ENCODE measurements at regions not wholly inside any gene's neighbourhood (a gene's known extent, or its start where the extent isn't known, plus 50 kb on each side); places are given as distances from the start of the nearest gene placed in this dataset.

DNA sequence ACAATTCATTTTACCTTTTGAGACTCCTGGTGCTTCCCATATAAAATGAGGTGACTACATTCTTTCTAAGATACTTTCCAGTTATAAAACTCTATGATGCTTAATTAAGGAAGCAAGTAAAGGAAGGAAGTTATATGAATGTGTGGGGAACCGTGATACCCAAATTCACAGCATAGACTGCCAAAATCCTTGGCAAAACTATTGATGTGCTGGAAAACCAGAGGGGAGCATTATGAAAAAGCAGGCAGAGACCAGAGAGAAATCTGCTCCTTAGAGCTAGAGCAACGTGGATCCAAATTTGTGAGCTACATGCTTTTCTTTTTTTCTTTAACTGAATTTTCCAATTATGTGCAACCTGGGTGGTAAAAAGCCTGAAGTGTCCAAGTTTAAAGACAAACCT, 201.4 kb upstream of the USP25 start:
- Histone ChIP-seq H3K9me3 (ENCODE audit: control insufficient read depth, low read depth, low read length) (no peaks in the 10 kb centered on the region), H3K36me3 (ENCODE audit: control insufficient read depth, insufficient read depth, low read length) (no peaks in the 10 kb centered on the region), H3K4me3 (ENCODE audit: low read length) (no peak overlapping the region), H3K27me3 (ENCODE audit: control insufficient read depth, insufficient read depth, low read length) (no peaks in the 10 kb centered on the region), H3K27ac (ENCODE audit: low read length) (no peak overlapping the region), H3K4me1 (ENCODE audit: control insufficient read depth, insufficient read depth, low read length) (no peaks in the 10 kb centered on the region)
- no peak for DNase-seq
- WGBS (ENCODE audit: insufficient coverage, low lambda C conversion rate), result 80% methylated on average over 1 of the region's 2 CpGs

DNA sequence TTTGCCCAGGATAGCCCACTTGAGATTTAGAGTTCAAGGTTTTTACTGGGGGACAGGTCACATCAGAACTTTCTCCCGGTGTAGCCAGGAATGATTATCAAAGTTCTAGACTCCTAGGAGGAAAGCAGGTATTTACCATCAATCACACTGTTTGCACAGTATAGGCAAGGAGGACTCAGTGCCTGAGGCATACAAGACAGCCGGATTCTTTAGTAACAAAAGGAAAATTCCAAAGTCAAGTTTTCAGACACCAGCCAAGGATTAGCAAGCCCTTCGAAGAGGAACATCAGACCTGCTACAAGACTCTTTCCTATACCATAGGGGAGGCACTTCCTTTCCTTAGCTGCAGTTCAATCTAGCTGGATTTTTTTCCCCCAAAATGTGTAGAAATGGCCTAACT, 197.8 kb upstream of the USP25 start:
- no peak overlapping the region for H3K4me3 ChIP-seq (ENCODE audit: low read length)
- H3K36me3 ChIP-seq (ENCODE audit: control insufficient read depth, insufficient read depth, low read length), result no peaks in the 10 kb centered on the region
- H3K27me3 ChIP-seq (ENCODE audit: control insufficient read depth, insufficient read depth, low read length), result no peaks in the 10 kb centered on the region
- H3K9me3 ChIP-seq (ENCODE audit: control insufficient read depth, low read depth, low read length), result no peaks in the 10 kb centered on the region
- WGBS (ENCODE audit: insufficient coverage, low lambda C conversion rate), result 60% methylated on average over 1 of the region's 3 CpGs
- no peak for DNase-seq
- no peaks in the 10 kb centered on the region for H3K4me1 ChIP-seq (ENCODE audit: control insufficient read depth, insufficient read depth, low read length)
- H3K27ac ChIP-seq (ENCODE audit: low read length), result no peak overlapping the region

DNA sequence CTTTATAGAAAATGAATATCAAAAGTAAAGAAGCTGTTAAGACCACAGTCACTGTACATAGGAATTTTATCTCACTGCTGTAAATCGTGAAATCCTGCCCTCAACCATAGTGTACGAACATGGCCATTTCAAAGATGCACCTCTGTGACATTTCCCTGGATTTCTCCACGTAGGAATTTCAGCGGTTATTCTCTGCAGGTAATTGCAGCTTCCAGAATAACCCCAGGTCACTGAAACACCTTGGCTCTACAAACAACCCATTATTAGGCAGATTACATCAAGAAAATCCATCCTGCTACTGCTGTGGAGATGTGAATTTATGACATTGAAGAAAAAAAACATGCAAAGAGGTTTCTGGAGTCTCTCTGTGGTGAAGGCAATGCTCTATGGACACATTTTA, 196.2 kb upstream of the USP25 start:
- Histone ChIP-seq H3K27ac (ENCODE audit: low read length) (no peak overlapping the region), H3K27me3 (ENCODE audit: control insufficient read depth, insufficient read depth, low read length) (no peaks in the 10 kb centered on the region), H3K4me1 (ENCODE audit: control insufficient read depth, insufficient read depth, low read length) (no peaks in the 10 kb centered on the region), H3K4me3 (ENCODE audit: low read length) (no peak overlapping the region), H3K9me3 (ENCODE audit: control insufficient read depth, low read depth, low read length) (no peaks in the 10 kb centered on the region), H3K36me3 (ENCODE audit: control insufficient read depth, insufficient read depth, low read length) (no peaks in the 10 kb centered on the region)
- 67% methylated on average over 1 of the region's 4 CpGs for WGBS (ENCODE audit: insufficient coverage, low lambda C conversion rate)
- DNase-seq, result no peak

DNA sequence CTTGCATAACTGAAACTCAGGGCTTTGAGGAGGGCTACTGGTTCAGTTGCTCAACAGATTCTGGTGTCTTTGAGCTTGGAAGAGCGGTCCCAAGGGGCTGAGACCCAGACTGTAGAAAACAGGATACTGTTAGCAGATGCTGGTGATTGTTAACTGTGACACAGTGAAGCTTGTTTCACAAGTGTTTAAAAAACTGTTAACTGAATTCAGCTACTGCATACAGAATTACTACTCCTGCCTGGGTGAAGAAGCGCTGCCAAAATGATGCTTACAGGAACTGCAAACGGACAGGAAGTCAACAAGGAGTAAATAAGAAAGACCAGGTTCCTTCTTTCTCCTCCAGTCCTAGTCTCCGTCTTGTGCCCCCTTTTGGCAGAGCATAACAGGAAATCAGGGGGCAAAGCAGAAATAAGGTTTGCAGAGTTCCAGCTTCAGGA, 195.3 kb upstream of the USP25 start:
- DNase-seq, result no peak
- Histone ChIP-seq H3K9me3 (ENCODE audit: control insufficient read depth, low read depth, low read length) (no peaks in the 10 kb centered on the region), H3K27ac (ENCODE audit: low read length) (no peak overlapping the region), H3K27me3 (ENCODE audit: control insufficient read depth, insufficient read depth, low read length) (no peaks in the 10 kb centered on the region), H3K36me3 (ENCODE audit: control insufficient read depth, insufficient read depth, low read length) (no peaks in the 10 kb centered on the region), H3K4me1 (ENCODE audit: control insufficient read depth, insufficient read depth, low read length) (no peaks in the 10 kb centered on the region), H3K4me3 (ENCODE audit: low read length) (no peak overlapping the region)
- WGBS (ENCODE audit: insufficient coverage, low lambda C conversion rate), result 80% methylated on average over 1 of the region's 4 CpGs

GRCh38 chr21:15539376-15539775, 190.4 kb upstream of the USP25 start:
- no peak overlapping the region for H3K4me3 ChIP-seq (ENCODE audit: low read length)
- WGBS (ENCODE audit: insufficient coverage, low lambda C conversion rate), result 58% methylated on average over 2 of the region's 2 CpGs
- no peaks in the 10 kb centered on the region for H3K27me3 ChIP-seq (ENCODE audit: control insufficient read depth, insufficient read depth, low read length)
- H3K27ac ChIP-seq (ENCODE audit: low read length), result no peak overlapping the region
- no peak for DNase-seq
- H3K9me3 ChIP-seq (ENCODE audit: control insufficient read depth, low read depth, low read length), result no peaks in the 10 kb centered on the region
- H3K36me3 ChIP-seq (ENCODE audit: control insufficient read depth, insufficient read depth, low read length), result no peaks in the 10 kb centered on the region
- H3K4me1 ChIP-seq (ENCODE audit: control insufficient read depth, insufficient read depth, low read length), result no peaks in the 10 kb centered on the region

GRCh38 chr21:15543473-15543872, 186.3 kb upstream of the USP25 start:
- WGBS (ENCODE audit: insufficient coverage, low lambda C conversion rate), result no CpG with 5 or more reads among the region's 6 CpGs
- no peak for DNase-seq
- Histone ChIP-seq H3K4me1 (ENCODE audit: control insufficient read depth, insufficient read depth, low read length) (no peaks in the 10 kb centered on the region), H3K4me3 (ENCODE audit: low read length) (no peak overlapping the region), H3K36me3 (ENCODE audit: control insufficient read depth, insufficient read depth, low read length) (no peaks in the 10 kb centered on the region), H3K27ac (ENCODE audit: low read length) (no peak overlapping the region), H3K9me3 (ENCODE audit: control insufficient read depth, low read depth, low read length) (no peaks in the 10 kb centered on the region), H3K27me3 (ENCODE audit: control insufficient read depth, insufficient read depth, low read length) (no peaks in the 10 kb centered on the region)

GRCh38 chr21:15549671-15550070, 180.1 kb upstream of the USP25 start:
- 57% methylated on average over 2 of the region's 3 CpGs for WGBS (ENCODE audit: insufficient coverage, low lambda C conversion rate)
- Histone ChIP-seq H3K4me3 (ENCODE audit: low read length) (no peak overlapping the region), H3K36me3 (ENCODE audit: control insufficient read depth, insufficient read depth, low read length) (no peaks in the 10 kb centered on the region), H3K9me3 (ENCODE audit: control insufficient read depth, low read depth, low read length) (no peaks in the 10 kb centered on the region), H3K4me1 (ENCODE audit: control insufficient read depth, insufficient read depth, low read length) (no peaks in the 10 kb centered on the region), H3K27ac (ENCODE audit: low read length) (no peak overlapping the region), H3K27me3 (ENCODE audit: control insufficient read depth, insufficient read depth, low read length) (no peaks in the 10 kb centered on the region)
- DNase-seq, result no peak

DNA sequence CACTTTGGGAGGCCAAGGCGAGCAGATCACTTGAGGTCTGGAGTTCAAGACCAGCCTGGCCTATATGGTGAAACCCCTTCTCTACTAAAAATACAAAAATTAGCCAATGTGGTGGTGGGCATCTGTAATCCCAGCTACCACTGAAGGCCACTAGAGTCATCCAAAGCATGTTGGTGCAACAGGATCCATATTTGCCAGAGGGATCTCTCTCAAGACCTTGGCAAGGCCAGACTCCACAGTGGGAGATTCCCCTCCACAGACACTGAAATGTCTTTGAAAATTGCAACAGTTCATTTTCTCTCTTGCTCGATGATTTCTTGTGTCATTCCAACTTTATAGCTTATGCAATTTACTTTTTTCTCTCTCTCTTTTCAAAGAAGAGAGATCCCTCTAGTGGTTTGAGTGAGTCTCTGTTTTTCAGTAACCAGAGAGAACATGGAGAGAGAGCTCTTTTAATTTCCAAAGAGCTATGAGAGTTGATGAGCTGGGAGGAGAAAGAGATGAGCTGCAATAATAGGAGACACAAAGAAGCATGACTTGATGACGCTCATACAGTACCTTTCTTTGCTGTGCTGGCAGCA, 176.8 kb upstream of the USP25 start:
- Histone ChIP-seq H3K27me3 (ENCODE audit: control insufficient read depth, insufficient read depth, low read length) (no peaks in the 10 kb centered on the region), H3K4me1 (ENCODE audit: control insufficient read depth, insufficient read depth, low read length) (no peaks in the 10 kb centered on the region), H3K27ac (ENCODE audit: low read length) (no peak overlapping the region), H3K36me3 (ENCODE audit: control insufficient read depth, insufficient read depth, low read length) (no peaks in the 10 kb centered on the region), H3K9me3 (ENCODE audit: control insufficient read depth, low read depth, low read length) (no peaks in the 10 kb centered on the region), H3K4me3 (ENCODE audit: low read length) (no peak overlapping the region)
- peak in 1 of 2 donors; percentile 37 for DNase-seq
- WGBS (ENCODE audit: insufficient coverage, low lambda C conversion rate), result 21% methylated on average over 2 of the region's 3 CpGs

DNA sequence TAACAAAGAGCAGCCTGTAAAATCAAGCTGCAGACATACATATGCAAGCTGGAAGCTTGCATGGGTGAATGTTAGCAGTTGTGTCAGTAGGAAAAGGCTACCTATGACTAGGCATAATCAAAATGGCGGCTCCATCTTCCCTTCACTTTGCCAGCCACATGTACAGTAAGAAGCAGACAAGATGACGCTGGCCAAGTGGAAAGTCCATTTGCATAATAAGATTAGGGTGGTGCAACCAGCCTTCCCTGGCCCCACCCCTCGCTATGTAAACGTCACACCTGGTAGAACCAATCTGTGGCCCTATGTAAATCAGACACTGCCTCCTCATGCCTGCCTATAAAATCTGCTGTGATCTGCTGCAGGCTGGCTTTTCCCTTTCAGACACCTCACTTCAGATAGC, 171.9 kb upstream of the USP25 start:
- no peak overlapping the region for H3K4me3 ChIP-seq (ENCODE audit: low read length)
- no peak for DNase-seq
- H3K36me3 ChIP-seq (ENCODE audit: control insufficient read depth, insufficient read depth, low read length), result no peaks in the 10 kb centered on the region
- peaks cover 2% of the 10 kb centered on the region for H3K4me1 ChIP-seq (ENCODE audit: control insufficient read depth, insufficient read depth, low read length)
- H3K9me3 ChIP-seq (ENCODE audit: control insufficient read depth, low read depth, low read length), result no peaks in the 10 kb centered on the region
- WGBS (ENCODE audit: insufficient coverage, low lambda C conversion rate), result no CpG with 5 or more reads among the region's 4 CpGs
- no peak overlapping the region for H3K27ac ChIP-seq (ENCODE audit: low read length)
- no peaks in the 10 kb centered on the region for H3K27me3 ChIP-seq (ENCODE audit: control insufficient read depth, insufficient read depth, low read length)

DNA sequence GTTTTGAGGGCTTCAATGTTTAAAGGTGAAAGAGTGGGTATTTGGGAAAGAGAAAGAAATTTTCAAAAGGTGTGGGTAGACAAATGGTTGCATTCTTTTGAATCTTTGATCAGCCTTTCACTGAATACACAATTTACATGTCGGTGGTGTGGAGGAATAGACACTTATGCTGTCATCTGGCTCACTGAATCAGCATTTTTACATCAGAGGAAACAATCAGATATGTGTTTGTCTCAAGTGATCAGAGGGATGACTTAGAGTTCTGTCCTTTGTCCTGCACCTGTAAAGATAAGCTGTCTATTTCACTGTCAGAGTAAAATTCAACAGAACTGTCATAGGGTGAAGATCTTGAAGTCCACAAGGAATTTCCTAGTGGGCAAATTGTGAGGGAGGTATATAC, 170.9 kb upstream of the USP25 start:
- H3K4me3 ChIP-seq (ENCODE audit: low read length), result no peak overlapping the region

DNA sequence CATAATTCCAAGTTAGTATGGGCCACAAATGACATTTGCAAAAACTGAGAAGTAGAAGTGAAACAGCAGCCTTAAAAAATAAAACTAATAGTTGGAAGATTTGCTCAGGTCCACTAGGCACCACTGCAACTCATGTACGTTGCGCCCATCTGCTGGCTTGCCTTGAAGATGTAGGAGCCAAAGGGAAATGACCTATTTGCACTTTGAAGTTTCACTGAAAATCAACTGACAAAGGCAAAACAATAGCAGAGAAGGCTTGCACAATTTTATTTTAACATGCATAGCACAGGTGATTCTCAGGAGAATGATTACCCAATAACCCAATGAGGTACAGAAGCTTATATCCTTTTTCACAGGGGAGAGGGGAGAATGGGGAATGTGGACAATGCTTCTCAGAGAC, 170.1 kb upstream of the USP25 start:
- no peak overlapping the region for H3K4me3 ChIP-seq (ENCODE audit: low read length)
- peak; percentile 33 to 68 for DNase-seq
- peak overlapping the region; percentile 18 for H3K27ac ChIP-seq (ENCODE audit: low read length)
- H3K27me3 ChIP-seq (ENCODE audit: control insufficient read depth, insufficient read depth, low read length), result no peaks in the 10 kb centered on the region
- H3K9me3 ChIP-seq (ENCODE audit: control insufficient read depth, low read depth, low read length), result no peaks in the 10 kb centered on the region
- peaks cover 8% of the 10 kb centered on the region for H3K4me1 ChIP-seq (ENCODE audit: control insufficient read depth, insufficient read depth, low read length)
- no peaks in the 10 kb centered on the region for H3K36me3 ChIP-seq (ENCODE audit: control insufficient read depth, insufficient read depth, low read length)
- 70% methylated on average over 2 of the region's 2 CpGs for WGBS (ENCODE audit: insufficient coverage, low lambda C conversion rate)

More for the DNA sequence above, 170.9 kb upstream of the USP25 start:
- DNase-seq, result peak; percentile 18 to 26
- WGBS (ENCODE audit: insufficient coverage, low lambda C conversion rate), result no CpG with 5 or more reads among the region's 1 CpG
- H3K27ac ChIP-seq (ENCODE audit: low read length), result peak overlapping the region; percentile 18
- H3K27me3 ChIP-seq (ENCODE audit: control insufficient read depth, insufficient read depth, low read length), result no peaks in the 10 kb centered on the region
- H3K9me3 ChIP-seq (ENCODE audit: control insufficient read depth, low read depth, low read length), result no peaks in the 10 kb centered on the region
- peaks cover 2% of the 10 kb centered on the region for H3K4me1 ChIP-seq (ENCODE audit: control insufficient read depth, insufficient read depth, low read length)
- no peaks in the 10 kb centered on the region for H3K36me3 ChIP-seq (ENCODE audit: control insufficient read depth, insufficient read depth, low read length)
